GM12873 (cell line): ENCODE measurements at regions not wholly inside any gene's neighbourhood (a gene's known extent, or its start where the extent isn't known, plus 50 kb on each side); places are given as distances from the start of the nearest gene placed in this dataset.

Experiments
- TF ChIP-seq, protein P1 (sequence below): IDR thresholded peaks from 2 replicates; pipeline ENCODE4 v1.5.1; 2012; ENCODE audit warnings: low read depth, mild to moderate bottlenecking, moderate library complexity, low read length, control low read depth; ENCODE audit not compliant: insufficient read depth; ENCODE audit errors: missing control alignments

DNA sequence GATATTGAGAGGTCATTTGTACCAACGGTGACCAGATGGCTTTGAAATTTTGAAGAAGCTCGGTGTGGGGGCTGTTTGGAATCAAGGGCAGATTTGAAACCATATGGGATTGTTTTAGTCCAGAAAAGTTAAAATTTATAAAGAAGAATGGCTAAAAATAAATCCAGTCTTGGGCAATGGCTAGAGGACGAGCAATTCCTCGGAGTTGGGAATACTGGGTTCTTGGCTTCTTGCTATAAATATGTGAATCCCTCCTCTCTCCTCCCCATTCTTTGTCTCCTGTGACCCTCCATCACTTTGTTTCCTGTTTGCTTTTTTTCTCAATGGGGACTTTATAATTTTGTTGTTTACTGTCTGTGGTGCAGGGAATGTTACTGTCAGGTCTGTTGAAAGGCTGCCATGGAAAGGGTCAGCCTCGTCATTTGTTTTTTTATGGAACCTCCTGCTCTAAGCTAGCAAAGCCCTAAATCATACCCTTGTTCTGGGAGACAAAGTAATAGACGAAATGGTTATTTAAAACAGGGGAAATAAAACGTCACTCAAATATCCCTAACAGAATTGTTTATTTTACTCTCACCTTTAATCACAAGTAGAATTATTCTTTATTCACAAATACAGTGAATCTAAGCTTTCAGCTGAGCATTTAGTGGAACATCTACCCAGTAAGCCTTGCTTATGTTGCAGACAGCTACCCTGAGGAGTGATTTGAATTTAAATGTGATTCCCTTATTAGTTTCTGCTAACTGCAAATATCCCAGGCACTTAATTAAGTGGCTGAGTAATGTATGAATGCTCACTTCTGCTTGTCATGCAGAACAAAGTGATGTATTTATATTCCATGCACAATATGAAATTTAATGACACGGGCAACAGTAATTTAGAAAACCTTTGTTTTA is 273.1 kb upstream of the NOVA1 start:
- TF ChIP-seq, protein P1, sequence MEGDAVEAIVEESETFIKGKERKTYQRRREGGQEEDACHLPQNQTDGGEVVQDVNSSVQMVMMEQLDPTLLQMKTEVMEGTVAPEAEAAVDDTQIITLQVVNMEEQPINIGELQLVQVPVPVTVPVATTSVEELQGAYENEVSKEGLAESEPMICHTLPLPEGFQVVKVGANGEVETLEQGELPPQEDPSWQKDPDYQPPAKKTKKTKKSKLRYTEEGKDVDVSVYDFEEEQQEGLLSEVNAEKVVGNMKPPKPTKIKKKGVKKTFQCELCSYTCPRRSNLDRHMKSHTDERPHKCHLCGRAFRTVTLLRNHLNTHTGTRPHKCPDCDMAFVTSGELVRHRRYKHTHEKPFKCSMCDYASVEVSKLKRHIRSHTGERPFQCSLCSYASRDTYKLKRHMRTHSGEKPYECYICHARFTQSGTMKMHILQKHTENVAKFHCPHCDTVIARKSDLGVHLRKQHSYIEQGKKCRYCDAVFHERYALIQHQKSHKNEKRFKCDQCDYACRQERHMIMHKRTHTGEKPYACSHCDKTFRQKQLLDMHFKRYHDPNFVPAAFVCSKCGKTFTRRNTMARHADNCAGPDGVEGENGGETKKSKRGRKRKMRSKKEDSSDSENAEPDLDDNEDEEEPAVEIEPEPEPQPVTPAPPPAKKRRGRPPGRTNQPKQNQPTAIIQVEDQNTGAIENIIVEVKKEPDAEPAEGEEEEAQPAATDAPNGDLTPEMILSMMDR = no peak

DNA sequence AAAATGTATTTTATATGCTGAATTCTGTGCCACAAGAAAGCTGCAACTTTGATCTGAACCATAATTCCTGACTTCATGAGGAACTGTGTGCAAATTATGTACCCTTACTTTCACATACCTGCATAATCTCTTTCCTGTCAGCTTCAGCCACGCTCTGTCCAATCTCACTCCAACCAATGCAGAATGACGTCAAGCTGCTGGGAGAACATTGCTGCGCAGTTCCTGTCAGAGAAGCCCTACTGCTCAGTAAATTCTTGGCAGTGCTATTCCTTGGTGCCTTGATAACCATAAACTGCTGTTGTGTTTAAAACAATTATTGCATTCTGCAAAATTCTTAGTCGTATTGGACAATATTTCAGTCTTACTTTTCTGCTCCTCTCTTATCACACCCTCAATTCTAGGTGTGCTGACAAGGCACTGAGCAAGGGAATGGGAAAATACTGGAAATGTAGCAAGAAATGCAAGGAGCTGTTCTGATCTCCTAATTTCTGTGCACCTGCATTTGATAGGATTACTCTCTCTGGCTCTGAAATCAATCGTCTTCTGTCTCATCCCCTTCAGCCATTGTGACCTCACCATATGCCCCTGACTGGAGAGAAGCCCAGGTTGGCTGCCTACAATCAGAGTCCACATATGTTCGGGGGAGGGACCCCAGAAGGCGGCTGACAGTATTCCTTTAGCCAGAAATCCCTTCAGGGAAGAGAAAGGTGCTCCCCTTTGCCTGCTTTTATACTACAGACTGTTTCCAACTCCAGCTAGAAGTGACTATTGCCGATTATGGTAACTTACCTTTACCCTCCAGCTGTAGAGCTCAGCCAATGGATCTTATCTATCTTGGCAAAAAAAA is 274.9 kb upstream of the NOVA1 start:
- TF ChIP-seq, protein P1 = no peak

DNA sequence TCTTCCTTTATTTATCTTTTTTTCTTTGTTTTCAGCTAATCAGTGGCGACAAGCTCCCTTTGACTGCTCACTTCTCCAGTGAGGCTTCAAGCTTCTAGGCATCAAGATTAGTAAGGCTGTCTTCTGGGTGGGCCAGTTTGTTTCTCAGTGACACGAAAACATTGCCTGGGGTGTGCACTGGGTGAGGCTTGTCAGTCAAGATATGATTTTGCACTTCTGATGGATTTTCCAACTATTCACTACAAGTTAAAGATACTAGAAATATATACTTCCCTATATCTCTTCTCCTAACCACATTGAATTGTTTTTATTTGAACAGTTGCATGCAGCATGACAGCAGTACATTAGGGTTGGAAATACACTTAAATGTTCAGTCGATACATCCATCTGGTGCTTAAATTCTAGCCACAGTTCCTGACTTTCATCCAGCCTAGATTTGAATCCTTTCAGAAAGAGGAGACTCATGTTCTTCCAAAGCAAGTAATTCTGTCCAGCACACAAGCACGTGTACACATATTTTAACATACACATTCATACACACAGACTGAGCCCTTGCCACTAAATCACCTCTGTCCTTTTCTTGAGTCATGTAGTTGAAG is 275.6 kb upstream of the NOVA1 start:
- TF ChIP-seq, protein P1 = no peak

DNA sequence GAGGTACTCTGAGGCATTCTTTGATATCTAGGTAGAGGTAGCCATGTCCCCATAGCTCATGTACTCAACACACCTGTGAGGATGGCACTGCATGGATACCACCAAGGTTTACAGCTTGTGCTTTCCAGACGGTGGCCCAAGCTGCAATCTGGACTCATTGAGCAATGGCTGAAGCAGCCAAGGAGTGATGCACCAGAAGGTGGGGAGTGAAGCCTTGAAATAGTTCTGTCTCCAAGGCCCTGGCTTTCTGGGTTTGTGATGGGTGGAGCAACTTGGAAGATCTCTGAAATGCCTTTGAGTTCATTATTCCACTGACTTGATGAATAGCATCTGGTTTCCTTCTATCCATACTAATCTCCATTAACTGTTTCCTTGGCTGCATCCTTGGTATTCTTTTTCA is 290.0 kb upstream of the NOVA1 start:
- TF ChIP-seq, protein P1 = no peak

DNA sequence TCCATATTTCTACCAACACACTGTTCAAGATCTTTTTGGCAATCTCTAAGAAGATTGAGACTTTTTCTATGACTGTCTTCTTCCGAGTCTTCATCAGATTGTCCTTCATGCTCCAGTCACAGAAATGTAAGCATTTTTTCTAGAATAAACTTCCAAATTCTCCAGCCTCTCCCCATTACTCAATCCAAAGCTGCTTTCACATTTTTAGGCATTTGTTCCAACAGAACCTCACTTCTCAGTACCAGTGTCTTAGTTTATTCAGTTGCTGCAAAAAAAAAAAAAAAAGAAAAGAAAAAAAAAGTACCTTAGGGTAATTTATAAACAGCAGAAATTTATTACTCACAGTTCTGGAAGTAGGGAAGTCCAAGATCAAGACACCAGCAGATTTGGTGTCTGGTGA is 290.8 kb upstream of the NOVA1 start:
- TF ChIP-seq, protein P1 = no peak

DNA sequence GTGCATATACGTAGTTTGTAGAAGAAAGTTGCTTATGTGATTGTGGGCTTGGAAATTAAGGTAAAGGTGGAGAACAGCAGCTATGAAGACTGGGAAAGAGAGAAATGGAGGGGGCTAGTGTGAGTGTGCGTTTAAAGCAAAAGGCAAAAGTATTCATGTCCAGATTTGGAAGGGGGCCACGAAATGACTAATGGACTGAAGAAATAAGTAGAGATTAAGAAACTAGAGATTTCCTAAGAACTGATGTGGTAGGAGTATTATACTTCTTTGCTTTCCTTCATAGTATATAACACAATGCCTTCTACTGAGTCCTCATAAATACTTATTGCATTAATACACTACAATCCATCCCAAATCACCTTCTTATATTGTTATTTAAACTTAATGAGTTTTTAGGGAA is 298.6 kb upstream of the NOVA1 start:
- TF ChIP-seq, protein P1 = no peak

DNA sequence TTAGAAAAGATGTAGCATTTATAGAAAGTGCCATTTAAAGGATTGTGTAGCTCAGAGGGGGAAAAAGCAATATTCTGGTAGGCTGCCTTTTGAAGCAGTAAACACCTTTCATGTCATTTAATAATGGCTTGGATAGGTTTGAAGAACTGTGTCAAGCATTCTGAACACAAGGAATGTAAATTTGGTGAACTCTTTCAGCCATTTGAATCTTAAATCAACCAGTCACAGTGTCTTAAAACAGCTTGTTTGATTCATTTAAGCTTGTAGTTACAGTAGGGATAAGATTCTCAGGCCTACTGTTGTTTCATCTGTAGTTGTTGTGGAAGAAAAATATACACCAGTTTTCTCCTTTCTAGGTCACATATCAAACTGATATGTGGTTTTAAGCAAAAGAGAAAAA is 299.4 kb upstream of the NOVA1 start:
- TF ChIP-seq, protein P1 = no peak
